HG03060 (cell line): ENCODE measurements at regions not wholly inside any gene's neighbourhood (a gene's known extent, or its start where the extent isn't known, plus 50 kb on each side); places are given as distances from the start of the nearest gene placed in this dataset.
"Not testable (repeated sequence)": the region's sequence is repeated elsewhere in the genome, so short reads cannot be mapped to it uniquely, and the experiment has no call there.

Experiments used
- ATAC-seq: cut with Tn5 transposase; IDR thresholded peaks from one replicate; pipeline ENCODE4 v1.9.1; 2021; ENCODE audit warnings: low read depth, moderate number of reproducible peaks; ENCODE audit not compliant: unreplicated experiment

DNA sequence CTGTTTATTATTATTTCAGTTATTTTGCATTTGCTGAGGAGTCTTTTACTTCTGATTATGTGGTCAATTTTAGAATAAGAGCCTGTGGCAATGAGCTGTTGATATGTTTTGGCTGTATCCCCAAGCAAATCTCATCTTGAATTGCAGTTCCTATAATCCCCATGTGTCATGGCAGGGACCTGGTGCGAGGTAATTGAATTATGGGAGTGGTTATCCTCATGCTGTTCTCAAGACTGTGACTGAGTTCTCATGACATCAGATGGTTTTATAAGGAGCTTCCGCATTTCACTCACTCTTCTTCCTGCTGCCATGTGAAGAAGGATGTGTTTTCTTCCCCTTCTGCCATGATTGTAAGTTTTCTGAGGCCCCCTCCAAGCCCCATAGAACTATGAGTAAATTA lies 114.9 kb upstream of the SLCO6A1 start:
- no peak for ATAC-seq

GRCh38 chr5:102617191-102618187 lies 118.7 kb upstream of the SLCO6A1 start:
- ATAC-seq = no peak

DNA sequence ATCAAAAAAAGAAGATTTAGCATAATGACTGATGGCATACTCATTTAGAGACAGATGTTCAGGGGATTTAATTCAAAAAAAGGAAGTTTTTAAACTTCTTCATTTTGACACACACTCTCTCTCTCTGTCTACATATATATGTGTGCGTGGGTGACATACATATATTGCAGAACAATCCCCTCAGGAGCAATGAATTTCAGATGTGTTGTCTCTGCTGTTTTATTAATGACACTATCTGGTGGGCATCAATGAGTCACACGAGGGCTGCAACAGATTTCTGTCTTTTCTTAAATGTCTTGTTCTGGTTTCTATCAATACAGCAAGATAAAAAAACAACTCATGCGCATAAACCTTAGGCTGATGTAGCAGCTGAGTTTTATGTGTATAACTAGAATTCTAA lies 123.5 kb upstream of the SLCO6A1 start:
- ATAC-seq = no peak

GRCh38 chr5:102623329-102624065 lies 124.7 kb upstream of the SLCO6A1 start:
- ATAC-seq = no peak

DNA sequence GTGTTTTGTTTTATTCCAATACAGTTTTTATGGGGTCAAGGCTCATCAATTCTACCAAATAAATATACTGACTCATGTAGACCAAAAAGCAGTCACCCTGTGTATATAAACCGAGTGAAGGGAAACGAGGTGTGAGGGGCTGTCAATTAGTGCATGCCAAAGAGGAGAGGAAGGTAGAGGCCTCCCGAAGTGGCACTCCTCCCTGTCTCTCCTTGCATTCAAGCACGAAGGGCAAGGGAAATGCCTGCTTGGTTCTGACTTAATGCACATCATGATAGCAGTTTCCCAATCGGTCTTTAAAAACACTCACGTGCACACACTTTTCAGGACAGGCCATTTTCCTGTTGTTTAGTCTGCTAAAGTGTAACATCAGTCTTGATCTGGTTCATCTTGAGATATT lies 125.6 kb upstream of the SLCO6A1 start:
- no peak for ATAC-seq

GRCh38 chr5:102625468-102625867 lies 126.7 kb upstream of the SLCO6A1 start:
- ATAC-seq = no peak

- no peak for ATAC-seq
Measured at GRCh38 chr5:102625928-102626327, 127.1 kb upstream of the SLCO6A1 start.

DNA sequence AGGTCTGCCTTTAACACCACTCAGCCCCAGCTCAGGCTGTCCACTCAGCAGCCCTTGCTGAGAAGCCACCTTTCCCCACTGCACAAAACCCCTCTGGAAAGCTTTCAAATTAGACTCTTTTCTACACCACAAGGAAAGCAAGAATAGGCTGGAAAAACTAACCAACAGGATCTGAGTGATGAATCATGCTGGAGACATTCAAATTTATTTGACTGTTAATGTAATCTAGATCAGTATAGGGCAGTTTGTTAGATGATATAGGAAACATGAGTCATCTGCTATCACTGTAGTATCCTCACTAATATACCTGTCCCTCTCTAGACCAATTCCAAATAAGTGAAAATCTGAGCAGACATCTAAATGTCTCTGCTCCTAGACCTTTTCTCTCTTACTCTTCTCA lies 127.8 kb upstream of the PAM start:
- no peak for ATAC-seq

- ATAC-seq = no peak
Measured at GRCh38 chr5:102628441-102629175, 126.5 kb upstream of the PAM start.

- ATAC-seq = no peak
Measured at GRCh38 chr5:102629827-102630605, 125.1 kb upstream of the PAM start.

DNA sequence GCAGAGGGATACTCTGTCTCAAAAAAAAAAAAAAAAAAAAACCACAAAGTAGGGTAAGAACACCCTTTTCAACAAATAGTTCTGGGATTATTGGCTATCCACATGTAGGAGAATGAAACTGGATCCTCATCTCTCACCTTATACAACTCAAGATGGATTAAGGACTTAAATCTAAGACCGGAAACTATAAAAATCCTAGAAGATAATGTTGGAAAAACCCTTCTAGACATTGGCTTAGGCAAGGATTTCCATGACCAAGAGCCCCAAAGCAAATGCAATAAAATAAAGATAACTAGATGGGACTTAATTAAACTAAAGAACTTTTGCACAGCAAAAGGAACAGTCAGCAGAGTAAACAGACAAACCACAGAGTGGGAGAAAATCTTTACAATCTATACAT lies 119.7 kb upstream of the PAM start:
- not testable (repeated sequence) for ATAC-seq

DNA sequence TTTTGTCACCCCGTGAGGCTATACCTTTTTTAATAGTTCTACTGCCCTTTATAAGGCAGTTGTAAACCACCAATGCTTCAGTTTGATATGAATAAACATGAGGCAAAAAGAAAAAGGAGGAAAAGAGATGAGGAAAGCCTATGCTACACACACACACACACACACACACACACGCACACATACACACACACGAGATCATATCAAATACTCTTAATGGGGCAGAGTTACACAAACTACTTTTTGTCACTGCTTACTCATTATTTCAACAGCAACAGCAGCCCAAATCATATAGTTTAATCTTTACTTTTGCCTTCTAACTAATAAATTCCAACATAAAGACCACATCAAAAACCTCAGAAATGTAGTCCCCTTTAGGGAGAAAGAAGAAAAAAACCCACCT lies 116.8 kb upstream of the PAM start:
- no peak for ATAC-seq

DNA sequence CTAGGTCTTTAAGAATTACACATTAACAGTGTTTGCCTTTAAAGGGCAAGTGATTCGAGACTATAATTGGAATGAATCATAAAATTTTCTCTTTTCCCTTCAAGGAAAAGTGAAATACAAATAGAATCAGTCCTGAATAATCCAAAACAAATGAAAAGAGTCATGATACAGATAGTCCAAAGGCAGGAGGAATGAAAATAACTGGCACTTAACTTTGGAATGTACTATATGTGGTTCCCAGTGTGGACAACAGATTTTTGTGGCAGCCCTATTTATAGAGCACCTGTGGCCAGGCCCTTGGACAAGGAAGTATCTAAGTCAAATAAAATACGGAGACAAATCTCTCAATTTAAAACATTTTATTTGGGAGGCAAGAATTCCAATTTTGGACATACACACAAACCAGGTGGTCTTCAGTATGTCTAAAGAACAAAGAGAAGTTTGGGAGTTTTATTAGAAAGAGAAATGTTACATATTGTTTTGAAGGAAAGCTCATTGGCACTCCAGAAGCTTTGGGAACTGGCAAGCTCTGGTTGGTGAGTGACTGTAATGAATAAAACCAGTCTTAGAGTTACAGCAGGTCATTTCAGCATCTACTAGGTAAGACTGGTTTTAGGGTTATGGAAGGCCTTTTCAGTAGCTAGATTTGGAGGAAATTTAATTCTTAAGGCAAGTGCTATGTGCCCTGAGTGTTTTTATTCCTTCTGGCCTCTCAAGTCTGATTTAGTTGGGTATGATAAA lies 116.0 kb upstream of the PAM start:
- no peak for ATAC-seq

GRCh38 chr5:102649731-102650130 lies 105.4 kb upstream of the PAM start:
- no peak for ATAC-seq

DNA sequence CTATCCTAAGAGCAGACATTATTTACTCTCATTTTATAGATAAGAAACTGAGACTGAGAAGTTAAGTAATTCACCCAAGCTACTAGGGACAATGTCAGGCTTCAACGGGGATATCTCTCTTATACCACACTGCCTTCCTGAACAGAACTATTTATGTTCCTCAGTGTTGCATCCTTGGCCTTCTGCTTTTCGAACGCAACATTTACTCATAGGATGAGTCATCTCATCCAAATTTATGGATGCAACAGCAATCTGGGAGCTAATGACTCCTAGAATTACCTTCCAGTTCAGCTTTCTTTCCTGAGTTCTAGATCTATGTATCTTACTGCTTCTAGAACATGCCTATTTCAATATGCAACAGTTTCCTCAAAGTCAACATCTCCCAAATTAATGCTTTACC lies 103.6 kb upstream of the PAM start:
- no peak for ATAC-seq

GRCh38 chr5:102654559-102655349 lies 100.4 kb upstream of the PAM start:
- no peak for ATAC-seq

GRCh38 chr5:102659151-102659550 lies 96.0 kb upstream of the PAM start:
- no peak for ATAC-seq

DNA sequence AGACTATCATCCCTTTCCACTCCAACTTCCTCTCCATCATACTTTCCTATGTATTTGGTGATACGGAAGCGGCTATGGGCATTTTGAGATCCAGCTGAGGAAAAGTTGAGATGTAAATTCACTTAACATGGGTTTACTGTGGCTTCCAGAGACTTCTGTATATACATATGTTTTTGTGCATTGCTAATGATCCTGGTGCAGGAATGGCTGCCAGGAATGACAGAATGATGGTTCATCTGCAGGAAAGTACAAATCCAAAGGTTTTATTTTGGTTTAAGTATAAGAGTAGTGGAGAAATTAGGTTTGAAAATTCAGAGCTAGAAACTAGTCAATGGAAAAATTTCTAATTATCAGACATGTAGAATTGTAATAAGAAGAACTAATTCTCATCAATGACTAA lies 95.0 kb upstream of the PAM start:
- ATAC-seq = no peak
